A549 (cell line): ENCODE measurements at regions not wholly inside any gene's neighbourhood (a gene's known extent, or its start where the extent isn't known, plus 50 kb on each side); places are given as distances from the start of the nearest gene placed in this dataset.

Experiments used
- ATAC-seq, 2 experiments: fragments of 200-7000 bp in 1 of 2; fragments of >200 bp in 1 of 2; cut with Nextera tagmentation in 1 of 2; cut with Tn5 transposase in 1 of 2; 3 replicates each; pipeline versions ENCODE4 v1.8.0 to v1.9.1; 2018 to 2020; ENCODE audit warnings: mild to moderate bottlenecking in 1 of 2, moderate library complexity in 1 of 2
- CTCF ChIA-PET: fragments of 300-600 bp; sonication (Branson Sonifier 250); formaldehyde crosslinking; extraction: SDS; loops from one replicate; lab custom pipeline; 2021; ENCODE audit warnings: antibody characterized with exemption, inconsistent platforms; lab: Yijun Ruan, JAX
- POLR2A ChIA-PET: fragments of 350-600 bp; formaldehyde crosslinking; extraction: SDS; loops from one replicate; lab custom pipeline; 2021; ENCODE audit warnings: antibody characterized with exemption, inconsistent platforms; lab: Yijun Ruan, JAX
- DNase-seq, 2 experiments: peaks; one replicate each; pipeline versions ENCODE4 v3.0.0 to v3.0.0-alpha.2; 2011 to 2016; ENCODE audit warnings: low read depth in 1 of 2, low spot score in 1 of 2
- FAIRE-seq: peaks from 2 replicates; lab custom pipeline; 2011; peaks lifted over from hg19 to GRCh38; lab: Jason Lieb, UNC
- H3K27ac ChIP-seq, 2 experiments: fragments of >200 bp; sonication (Bioruptor Twin); formaldehyde crosslinking; 3 replicates each; pipeline ENCODE4 v1.5.1; 2016 to 2017
- H3K4me1 ChIP-seq: fragments of >200 bp; sonication (Bioruptor Twin); formaldehyde crosslinking; 3 replicates; pipeline ENCODE4 v1.6.1; 2016
- H3K4me2 ChIP-seq: fragments of >200 bp; sonication (Bioruptor Twin); formaldehyde crosslinking; 3 replicates; pipeline ENCODE4 v1.6.1; 2016
- H3K4me3 ChIP-seq: fragments of >200 bp; sonication (Bioruptor Twin); formaldehyde crosslinking; 3 replicates; pipeline ENCODE4 v1.5.1; 2016
- H3K9me3 ChIP-seq: fragments of >200 bp; sonication (Bioruptor Twin); formaldehyde crosslinking; 3 replicates; pipeline ENCODE4 v1.6.1; 2016
- BHLHE40 ChIP-seq: IDR thresholded peaks from 2 replicates; pipeline ENCODE4 v1.6.1; 2012; ENCODE audit warnings: low read depth, low read length, inconsistent platforms
- CEBPB ChIP-seq, 2 experiments: fragments of >200 bp in 1 of 2; sonication (Bioruptor Twin) in 1 of 2; formaldehyde crosslinking in 1 of 2; IDR thresholded peaks; 2 replicates each; pipeline ENCODE4 v1.6.1; 2012 to 2016
- EHMT2 ChIP-seq: fragments of 200-600 bp; sonication (generic); IDR thresholded peaks from 2 replicates; pipeline ENCODE4 v1.6.1; 2016; ENCODE audit warnings: antibody characterized with exemption, low read depth, mild to moderate bottlenecking, moderate library complexity
- EP300 ChIP-seq, 2 experiments: fragments of >200 bp; sonication (Bioruptor Twin); formaldehyde crosslinking; IDR thresholded peaks; 2 replicates in 1 of 2; 3 replicates in 1 of 2; pipeline ENCODE4 v1.6.1; 2016 to 2017
- FOSL2 ChIP-seq, 2 experiments: fragments of 450-650 bp in 1 of 2; fragments of >200 bp in 1 of 2; sonication (Bioruptor Twin) in 1 of 2; formaldehyde crosslinking; IDR thresholded peaks; 2 replicates each; pipeline versions ENCODE4 v1.5.0 to v1.6.1; 2016 to 2020; ENCODE audit warnings: mild to moderate bottlenecking in 1 of 2, moderate library complexity in 1 of 2
- FOXS1 ChIP-seq: fragments of 250-450 bp; sonication (Bioruptor Pico); IDR thresholded peaks from 2 replicates; pipeline ENCODE4 v1.5.0; 2020; ENCODE audit warnings: mild to moderate bottlenecking, moderate library complexity
- HDAC2 ChIP-seq: fragments of 200-600 bp; sonication (generic); IDR thresholded peaks from 2 replicates; pipeline ENCODE4 v1.6.1; 2016
- HEYL ChIP-seq: fragments of 250-450 bp; sonication (Bioruptor Pico); IDR thresholded peaks from 2 replicates; pipeline ENCODE4 v1.8.0; 2021; ENCODE audit warnings: mild to moderate bottlenecking, moderate library complexity
- HOXB13 ChIP-seq: fragments of 250-450 bp; sonication (Bioruptor Pico); IDR thresholded peaks from 2 replicates; pipeline ENCODE4 v1.5.0; 2020; ENCODE audit warnings: low read depth, mild to moderate bottlenecking, moderate library complexity
- JUNB ChIP-seq: fragments of >200 bp; sonication (Bioruptor Twin); formaldehyde crosslinking; IDR thresholded peaks from 2 replicates; pipeline ENCODE4 v1.6.1; 2016
- KDM1A ChIP-seq: fragments of 200-600 bp; sonication (generic); IDR thresholded peaks from 2 replicates; pipeline ENCODE4 v1.6.1; 2016; ENCODE audit warnings: low read depth, mild to moderate bottlenecking
- MAFK ChIP-seq: fragments of 450-650 bp; IDR thresholded peaks from 2 replicates; pipeline ENCODE4 v1.6.1; 2014; ENCODE audit not compliant: partially characterized antibody
- MYC ChIP-seq: IDR thresholded peaks from 2 replicates; pipeline ENCODE4 v1.6.1; 2012; ENCODE audit warnings: mild to moderate bottlenecking, inconsistent platforms, low read length, improper control_type of control experiment, borderline replicate concordance
- NFE2L2 ChIP-seq: fragments of 150-350 bp; conservative IDR thresholded peaks from 2 replicates; pipeline ENCODE4 v1.6.1; 2014; ENCODE audit warnings: low read length
- NR3C1 ChIP-seq: fragments of >200 bp; sonication (Bioruptor Twin); formaldehyde crosslinking; IDR thresholded peaks from 3 replicates; pipeline ENCODE4 v1.6.1; 2017
- POLR2A ChIP-seq: IDR thresholded peaks from 2 replicates; pipeline ENCODE4 v1.6.1; 2012; ENCODE audit warnings: mild to moderate bottlenecking, low read length
- RARB ChIP-seq: fragments of 250-450 bp; sonication (Bioruptor Pico); IDR thresholded peaks from 2 replicates; pipeline ENCODE4 v1.8.0; 2021; ENCODE audit warnings: mild to moderate bottlenecking, moderate library complexity
- RNF2 ChIP-seq: fragments of 200-600 bp; sonication (generic); IDR thresholded peaks from 2 replicates; pipeline ENCODE4 v1.6.1; 2016; ENCODE audit warnings: low read depth, mild to moderate bottlenecking, antibody characterized with exemption, moderate library complexity, borderline replicate concordance
- ZC3H11A ChIP-seq: fragments of 450-650 bp; IDR thresholded peaks from 2 replicates; pipeline ENCODE4 v1.6.1; 2014; ENCODE audit warnings: antibody characterized with exemption, mild to moderate bottlenecking
- WGBS: methylation state at CpG from one replicate; pipeline ENCODE4 v1.1.6; 2017; ENCODE audit errors: missing lambda C conversion rate; 5-methylcytosine and 5-hydroxymethylcytosine counted together
- TF ChIP-seq, protein P1 (sequence below): fragments of 450-650 bp; IDR thresholded peaks from 2 replicates; pipeline ENCODE4 v1.6.1; 2014; ENCODE audit warnings: antibody characterized with exemption
- TF ChIP-seq, protein P2 (sequence below): fragments of 250-450 bp; sonication (Bioruptor Pico); IDR thresholded peaks from 2 replicates; pipeline ENCODE4 v1.5.0; 2020; ENCODE audit warnings: low read depth, mild to moderate bottlenecking, moderate library complexity
- TF ChIP-seq, protein P3 (sequence below): fragments of >200 bp; sonication (Bioruptor Twin); formaldehyde crosslinking; IDR thresholded peaks from 3 replicates; pipeline ENCODE4 v1.5.1; 2016
- TF ChIP-seq, protein P4 (sequence below): IDR thresholded peaks from 2 replicates; pipeline ENCODE4 v1.6.1; 2012; ENCODE audit warnings: low read depth, borderline replicate concordance

DNA sequence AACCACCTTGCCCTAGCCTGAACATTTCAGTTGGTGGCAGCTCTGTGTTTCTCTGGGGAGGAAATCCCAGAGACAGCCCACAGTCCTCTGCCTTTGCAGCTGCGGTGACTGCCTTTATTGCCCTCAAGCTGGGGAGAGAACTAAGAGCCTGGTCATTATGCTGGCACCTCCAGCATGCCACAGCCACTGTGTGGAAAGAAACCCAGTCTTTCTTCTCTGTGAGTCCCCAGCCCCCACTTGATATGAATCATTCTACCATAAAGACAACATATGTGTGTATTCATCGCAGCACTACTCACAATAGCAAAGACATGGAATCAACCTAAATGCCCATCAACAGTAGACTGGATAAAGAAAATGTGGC lies 82.3 kb upstream of the RNF217 start:
- POLR2A ChIA-PET = no interaction called here
- no peak for DNase-seq
- WGBS = 100% methylated on average over 2 of the region's 2 CpGs

DNA sequence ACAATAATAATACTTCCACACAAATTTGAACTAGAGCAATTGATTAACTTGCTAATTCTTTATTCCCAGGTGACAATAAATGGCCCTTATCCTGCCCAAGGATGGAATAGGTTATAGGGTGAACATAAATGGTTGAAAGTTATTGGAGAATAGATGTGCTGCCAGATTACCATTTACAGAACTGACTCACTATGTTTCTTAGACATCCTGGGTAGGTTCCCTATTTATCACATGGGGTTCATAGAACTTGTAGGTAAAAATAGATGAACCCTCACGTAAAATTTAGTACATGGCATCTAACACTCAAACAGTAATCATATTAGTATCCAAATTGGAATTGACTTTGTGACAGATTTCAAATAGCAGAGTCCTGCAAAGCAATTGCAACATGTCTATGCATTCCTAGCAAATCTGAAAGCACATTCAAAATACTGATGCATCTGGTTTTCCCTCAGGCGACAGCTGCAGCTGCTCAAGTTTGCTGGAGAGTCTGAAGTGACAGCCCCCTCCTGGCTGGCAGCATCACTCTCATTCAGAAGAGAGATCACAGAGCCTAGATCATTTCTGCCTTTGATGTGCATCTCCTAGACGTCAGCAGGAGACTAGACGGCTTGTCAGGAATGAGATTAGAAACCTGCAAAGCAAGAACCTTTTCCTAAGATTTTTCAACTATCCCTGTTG lies 80.2 kb upstream of the RNF217 start:
- Histone ChIP-seq H3K9me3 (no peaks in the 10 kb centered on the region), H3K4me1 (peaks cover 48% of the 10 kb centered on the region), H3K4me2 (peak overlapping the region; percentile 88), H3K27ac (peak overlapping the region; percentile 75 to 77), H3K4me3 (0 out of 3 replicates have a peak overlapping the region, but pooled peaks have one; percentile 22)
- CTCF ChIA-PET = no interaction called here
- ATAC-seq (peak; percentile 73 to 76; a peak in 5 of 6 replicates), DNase-seq (peak in 1 of 2 experiments; percentile 47), FAIRE-seq (no peak)
- TF ChIP-seq EP300 (IDR thresholded peaks at IDR 0.05) (0 out of 5 replicates have a peak, but pooled peaks of 1 of the 2 experiments have one; percentile 17), CEBPB (IDR thresholded peaks at IDR 0.05) (peak; percentile 8 to 19; a peak in 1 of 4 replicates), JUNB (0 out of 2 replicates have a peak, but pooled peaks have one; percentile 6), MYC (no peak), FOSL2 (IDR thresholded peaks at IDR 0.05) (no peak), FOSL2 (CRISPR knock-in tag; IDR thresholded peaks at IDR 0.05) (no peak), HDAC2 (no peak), RNF2 (no peak)
- TF ChIP-seq, protein P1, sequence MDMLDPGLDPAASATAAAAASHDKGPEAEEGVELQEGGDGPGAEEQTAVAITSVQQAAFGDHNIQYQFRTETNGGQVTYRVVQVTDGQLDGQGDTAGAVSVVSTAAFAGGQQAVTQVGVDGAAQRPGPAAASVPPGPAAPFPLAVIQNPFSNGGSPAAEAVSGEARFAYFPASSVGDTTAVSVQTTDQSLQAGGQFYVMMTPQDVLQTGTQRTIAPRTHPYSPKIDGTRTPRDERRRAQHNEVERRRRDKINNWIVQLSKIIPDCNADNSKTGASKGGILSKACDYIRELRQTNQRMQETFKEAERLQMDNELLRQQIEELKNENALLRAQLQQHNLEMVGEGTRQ = no peak
- TF ChIP-seq, protein P2, sequence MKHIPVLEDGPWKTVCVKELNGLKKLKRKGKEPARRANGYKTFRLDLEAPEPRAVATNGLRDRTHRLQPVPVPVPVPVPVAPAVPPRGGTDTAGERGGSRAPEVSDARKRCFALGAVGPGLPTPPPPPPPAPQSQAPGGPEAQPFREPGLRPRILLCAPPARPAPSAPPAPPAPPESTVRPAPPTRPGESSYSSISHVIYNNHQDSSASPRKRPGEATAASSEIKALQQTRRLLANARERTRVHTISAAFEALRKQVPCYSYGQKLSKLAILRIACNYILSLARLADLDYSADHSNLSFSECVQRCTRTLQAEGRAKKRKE (CRISPR knock-in tag) = no peak
- TF ChIP-seq, protein P3, sequence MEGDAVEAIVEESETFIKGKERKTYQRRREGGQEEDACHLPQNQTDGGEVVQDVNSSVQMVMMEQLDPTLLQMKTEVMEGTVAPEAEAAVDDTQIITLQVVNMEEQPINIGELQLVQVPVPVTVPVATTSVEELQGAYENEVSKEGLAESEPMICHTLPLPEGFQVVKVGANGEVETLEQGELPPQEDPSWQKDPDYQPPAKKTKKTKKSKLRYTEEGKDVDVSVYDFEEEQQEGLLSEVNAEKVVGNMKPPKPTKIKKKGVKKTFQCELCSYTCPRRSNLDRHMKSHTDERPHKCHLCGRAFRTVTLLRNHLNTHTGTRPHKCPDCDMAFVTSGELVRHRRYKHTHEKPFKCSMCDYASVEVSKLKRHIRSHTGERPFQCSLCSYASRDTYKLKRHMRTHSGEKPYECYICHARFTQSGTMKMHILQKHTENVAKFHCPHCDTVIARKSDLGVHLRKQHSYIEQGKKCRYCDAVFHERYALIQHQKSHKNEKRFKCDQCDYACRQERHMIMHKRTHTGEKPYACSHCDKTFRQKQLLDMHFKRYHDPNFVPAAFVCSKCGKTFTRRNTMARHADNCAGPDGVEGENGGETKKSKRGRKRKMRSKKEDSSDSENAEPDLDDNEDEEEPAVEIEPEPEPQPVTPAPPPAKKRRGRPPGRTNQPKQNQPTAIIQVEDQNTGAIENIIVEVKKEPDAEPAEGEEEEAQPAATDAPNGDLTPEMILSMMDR = no peak
- WGBS = 7% methylated on average over 4 of the region's 4 CpGs
- POLR2A ChIA-PET = no interaction called here

More for the DNA sequence above, 82.3 kb upstream of the RNF217 start:
- Histone ChIP-seq H3K4me2 (no peak overlapping the region), H3K4me1 (peaks cover 42% of the 10 kb centered on the region), H3K4me3 (no peak overlapping the region), H3K27ac (peak overlapping the region in 1 of 2 experiments; percentile 57; a peak in 2 of 6 replicates), H3K9me3 (no peaks in the 10 kb centered on the region)
- CTCF ChIA-PET = interaction anchor here (1.4 kb wide), 1 partner anchor 9 kb away, joined by 5 read pairs; no protein-coding TSS in a partner anchor
- FAIRE-seq = no peak
- TF ChIP-seq KDM1A (no peak), NFE2L2 (no peak), HOXB13 (CRISPR knock-in tag) (no peak), NR3C1 (no peak), MAFK (no peak), HEYL (CRISPR knock-in tag) (no peak), RARB (CRISPR knock-in tag) (no peak), FOSL2 (IDR thresholded peaks at IDR 0.05) (no peak), FOSL2 (CRISPR knock-in tag; IDR thresholded peaks at IDR 0.05) (no peak), FOXS1 (no peak), POLR2A (no peak), EHMT2 (no peak), BHLHE40 (no peak), ZC3H11A (no peak)
- TF ChIP-seq, protein P2 (CRISPR knock-in tag) = no peak
- TF ChIP-seq, protein P4, sequence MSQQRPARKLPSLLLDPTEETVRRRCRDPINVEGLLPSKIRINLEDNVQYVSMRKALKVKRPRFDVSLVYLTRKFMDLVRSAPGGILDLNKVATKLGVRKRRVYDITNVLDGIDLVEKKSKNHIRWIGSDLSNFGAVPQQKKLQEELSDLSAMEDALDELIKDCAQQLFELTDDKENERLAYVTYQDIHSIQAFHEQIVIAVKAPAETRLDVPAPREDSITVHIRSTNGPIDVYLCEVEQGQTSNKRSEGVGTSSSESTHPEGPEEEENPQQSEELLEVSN = no peak
- no peak for ATAC-seq
